ENCODE measurements at regions not wholly inside any gene's neighbourhood (a gene's known extent, or its start where the extent isn't known, plus 50 kb on each side); places are given as distances from the start of the nearest gene placed in this dataset.

DNA sequence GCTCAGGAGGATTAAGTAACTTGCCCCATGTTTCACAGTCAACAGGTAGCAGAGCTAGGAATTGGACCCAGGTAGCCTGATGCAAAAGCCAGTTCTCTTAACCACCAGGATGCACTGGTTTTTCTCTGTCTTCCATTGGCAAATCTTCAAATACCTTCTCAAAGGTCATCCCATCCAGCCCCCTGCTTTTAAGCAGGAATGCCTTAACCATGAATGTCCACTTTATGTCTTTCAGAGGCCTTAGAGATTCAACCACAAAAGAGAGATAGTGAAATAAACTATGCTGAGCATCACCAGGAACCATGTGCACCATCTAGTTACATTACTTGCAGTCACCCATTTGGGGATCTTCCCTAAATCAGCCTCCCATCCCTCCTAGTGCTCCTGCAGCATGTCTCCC, 94.3 kb downstream of the C17orf67 start:
- DNase-seq = no peak

DNA sequence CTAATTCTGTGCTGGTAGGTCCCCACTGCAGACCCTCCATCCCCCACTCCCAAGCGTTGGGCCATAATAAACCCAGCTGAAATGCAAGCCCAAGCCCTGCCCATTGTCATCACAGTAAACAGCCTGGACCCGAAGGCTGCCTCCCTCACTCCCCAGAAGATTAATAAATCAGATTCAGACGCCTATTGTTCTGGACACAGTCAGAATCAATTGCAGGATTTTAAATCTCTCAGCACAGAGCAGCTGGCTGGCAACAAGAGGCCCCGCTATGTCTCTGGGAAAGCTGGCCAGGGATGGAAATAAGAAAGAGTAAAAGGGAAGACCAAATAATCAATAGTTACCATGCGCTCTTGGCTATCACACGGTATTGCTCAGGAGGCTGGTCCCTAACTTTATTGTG, 93.9 kb downstream of the C17orf67 start:
- no peak for DNase-seq

DNA sequence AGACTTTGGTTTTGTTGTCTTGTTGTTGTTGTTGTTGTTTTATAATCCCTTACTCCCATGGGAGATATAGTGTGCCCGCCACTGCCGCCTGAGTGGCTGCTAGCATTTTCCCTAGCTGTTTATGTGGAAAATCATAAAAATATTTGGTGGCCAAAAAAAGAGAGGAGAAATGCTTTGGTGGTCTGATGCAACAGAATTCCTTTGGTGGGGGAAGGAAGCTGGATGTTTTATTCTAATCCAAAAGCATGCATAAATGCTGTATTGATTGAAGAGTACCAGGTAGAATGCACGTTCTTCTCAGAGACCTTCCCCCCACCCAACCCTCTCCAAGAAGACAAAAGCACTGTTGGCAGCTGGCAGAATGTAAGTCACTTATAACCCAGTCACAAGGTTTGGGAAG, 93.2 kb downstream of the C17orf67 start:
- DNase-seq = no peak

Measured in NCI-H69 (cell line).